Esophagus muscularis mucosa (tissue), 3 donors: ENCODE measurements at regions not wholly inside any gene's neighbourhood (a gene's known extent, or its start where the extent isn't known, plus 50 kb on each side); places are given as distances from the start of the nearest gene placed in this dataset.

Experiments
- POLR2A ChIP-seq: fragments of 450-650 bp; IDR thresholded peaks from one replicate; pipeline ENCODE4 v1.6.1; 2017; ENCODE audit warnings: antibody characterized with exemption, moderate library complexity, mild to moderate bottlenecking, low read depth
- POLR2AphosphoS5 ChIP-seq, 2 donors: sonication (generic); formaldehyde crosslinking; IDR thresholded peaks; one replicate each; pipeline ENCODE4 v1.6.1; 2017; ENCODE audit warnings: antibody characterized with exemption in 2 of 2
- TF ChIP-seq, protein P1 (sequence below), 3 experiments: fragments of 200-600 bp in 2 of 3; fragments of 450-650 bp in 1 of 3; sonication (generic) in 2 of 3; IDR thresholded peaks; one replicate each; pipeline ENCODE4 v1.5.1; 2017 to 2019; ENCODE audit warnings: antibody characterized with exemption in 3 of 3, mild to moderate bottlenecking in 2 of 3, moderate library complexity in 1 of 3

DNA sequence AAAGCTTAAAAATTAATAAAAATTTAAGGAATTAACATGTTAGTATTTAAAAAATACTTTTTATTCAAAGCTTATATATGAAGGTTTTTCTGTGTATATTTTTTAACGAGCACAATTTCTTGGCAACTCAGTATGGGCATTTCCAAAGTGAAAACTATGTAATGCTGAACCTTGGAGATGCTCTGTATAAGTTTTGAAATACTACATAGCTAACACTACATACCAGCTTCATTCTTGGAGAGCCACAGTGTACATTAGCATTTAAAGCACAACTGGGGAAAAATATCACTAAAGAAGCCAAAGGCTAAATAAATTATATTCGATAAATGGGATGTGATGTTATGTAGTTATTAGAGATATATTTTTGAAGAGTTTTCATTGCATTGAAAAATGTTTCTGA, 446.5 kb downstream of the CCDC85A start:
- TF ChIP-seq, protein P1, sequence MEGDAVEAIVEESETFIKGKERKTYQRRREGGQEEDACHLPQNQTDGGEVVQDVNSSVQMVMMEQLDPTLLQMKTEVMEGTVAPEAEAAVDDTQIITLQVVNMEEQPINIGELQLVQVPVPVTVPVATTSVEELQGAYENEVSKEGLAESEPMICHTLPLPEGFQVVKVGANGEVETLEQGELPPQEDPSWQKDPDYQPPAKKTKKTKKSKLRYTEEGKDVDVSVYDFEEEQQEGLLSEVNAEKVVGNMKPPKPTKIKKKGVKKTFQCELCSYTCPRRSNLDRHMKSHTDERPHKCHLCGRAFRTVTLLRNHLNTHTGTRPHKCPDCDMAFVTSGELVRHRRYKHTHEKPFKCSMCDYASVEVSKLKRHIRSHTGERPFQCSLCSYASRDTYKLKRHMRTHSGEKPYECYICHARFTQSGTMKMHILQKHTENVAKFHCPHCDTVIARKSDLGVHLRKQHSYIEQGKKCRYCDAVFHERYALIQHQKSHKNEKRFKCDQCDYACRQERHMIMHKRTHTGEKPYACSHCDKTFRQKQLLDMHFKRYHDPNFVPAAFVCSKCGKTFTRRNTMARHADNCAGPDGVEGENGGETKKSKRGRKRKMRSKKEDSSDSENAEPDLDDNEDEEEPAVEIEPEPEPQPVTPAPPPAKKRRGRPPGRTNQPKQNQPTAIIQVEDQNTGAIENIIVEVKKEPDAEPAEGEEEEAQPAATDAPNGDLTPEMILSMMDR (IDR thresholded peaks at IDR 0.05) = no peak
- no peak for TF ChIP-seq POLR2A
- no peak for TF ChIP-seq POLR2AphosphoS5 (IDR thresholded peaks at IDR 0.05)
